Inflammatory macrophage (primary cell): ENCODE measurements at regions not wholly inside any gene's neighbourhood (a gene's known extent, or its start where the extent isn't known, plus 50 kb on each side); places are given as distances from the start of the nearest gene placed in this dataset.
"Not testable (repeated sequence)": the region's sequence is repeated elsewhere in the genome, so short reads cannot be mapped to it uniquely, and the experiment has no call there.

ENCODE experiments used
- DNase-seq, 2 donors: peaks; one replicate each; pipeline ENCODE4 v3.0.0-alpha.2; 2020 to 2022

DNA sequence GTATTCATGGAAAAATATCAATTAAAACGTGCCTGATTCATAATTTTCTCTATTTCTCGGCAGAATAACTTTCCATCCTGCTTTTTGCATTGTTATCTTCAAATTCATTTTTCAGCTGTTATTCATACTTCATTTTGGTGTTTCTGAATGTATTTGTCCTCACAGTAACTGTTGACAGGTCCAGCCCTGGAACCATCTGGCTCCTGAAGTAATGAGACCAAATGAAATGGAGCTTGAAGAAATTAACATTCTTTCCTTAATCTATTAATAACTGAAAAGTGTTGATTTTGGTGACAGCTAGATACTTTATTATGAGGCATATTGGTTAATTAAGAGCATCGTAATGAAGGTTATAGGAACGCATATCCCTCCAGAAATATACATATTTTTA lies 257.0 kb upstream of the MINDY3 start:
- DNase-seq, result no peak

- no peak for DNase-seq
Measured at GRCh38 chr10:16119445-16119844, 259.1 kb upstream of the MINDY3 start.

- DNase-seq, result no peak
Measured at GRCh38 chr10:16120563-16120962, 260.3 kb upstream of the MINDY3 start.

- DNase-seq, result no peak
Measured at GRCh38 chr10:16141499-16141898, 281.2 kb upstream of the MINDY3 start.

- DNase-seq, result no peak
Measured at GRCh38 chr10:16146993-16147392, 286.7 kb upstream of the MINDY3 start.

GRCh38 chr10:16155834-16156233 lies 281.0 kb upstream of the PTER start:
- DNase-seq, result no peak

- no peak for DNase-seq
Measured at GRCh38 chr10:16156681-16157080, 280.1 kb upstream of the PTER start.

DNA sequence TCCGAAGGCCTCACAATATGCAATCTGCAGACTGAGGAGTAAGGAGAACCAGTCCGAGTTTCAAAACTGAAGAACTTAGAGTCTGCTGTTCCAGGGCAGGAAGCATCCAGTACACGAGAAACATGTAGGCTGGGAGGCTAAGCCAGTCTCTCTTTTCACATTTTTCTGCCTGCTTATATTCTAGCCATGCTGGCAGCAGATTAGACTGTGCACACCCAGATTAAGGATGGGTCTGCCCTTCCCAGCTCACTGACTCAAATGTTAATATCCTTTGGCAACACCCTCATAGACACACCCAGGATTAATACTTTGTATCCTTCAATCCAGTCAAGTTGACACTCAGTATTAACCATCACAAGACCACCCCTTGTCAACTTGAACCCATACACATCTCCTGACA lies 271.7 kb upstream of the PTER start:
- DNase-seq, result not testable (repeated sequence)

DNA sequence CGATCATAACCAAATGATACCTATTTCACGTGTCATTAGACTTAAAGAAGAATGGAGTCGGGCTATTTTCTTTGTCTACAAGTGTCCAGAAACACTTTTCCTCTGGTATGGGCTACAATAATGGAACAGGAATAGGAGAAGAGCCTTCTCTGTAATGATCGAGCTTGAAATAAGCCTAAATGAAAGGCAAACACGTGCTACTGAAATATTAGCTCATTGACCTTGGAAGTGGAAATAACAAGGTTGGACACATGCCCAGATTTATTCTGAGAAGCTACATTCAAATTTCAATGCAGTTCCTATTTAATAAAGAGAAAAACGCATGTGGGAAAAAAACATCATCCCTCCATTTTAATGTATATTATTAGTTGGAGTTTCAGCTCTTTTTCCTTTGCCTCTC lies 254.7 kb upstream of the PTER start:
- DNase-seq, result no peak

DNA sequence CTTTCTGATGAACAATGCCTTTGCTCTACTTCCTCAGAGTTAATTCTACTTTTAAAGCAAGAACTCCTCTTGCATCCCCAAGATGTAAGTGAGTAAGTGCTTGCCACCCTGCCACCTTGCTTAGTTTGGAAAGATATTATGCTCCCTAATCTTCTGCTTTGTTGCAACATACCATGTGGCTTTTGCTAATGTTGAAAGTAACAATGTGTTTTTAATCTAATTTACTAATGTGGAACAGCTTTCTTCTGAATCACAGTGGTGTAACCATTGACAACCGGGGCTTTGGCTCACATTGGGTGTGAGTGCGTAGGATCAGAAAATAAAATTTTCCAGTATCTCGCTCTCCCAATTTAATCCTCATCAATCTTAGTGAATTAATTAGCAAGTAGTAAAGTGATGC lies 254.1 kb upstream of the PTER start:
- no peak for DNase-seq

DNA sequence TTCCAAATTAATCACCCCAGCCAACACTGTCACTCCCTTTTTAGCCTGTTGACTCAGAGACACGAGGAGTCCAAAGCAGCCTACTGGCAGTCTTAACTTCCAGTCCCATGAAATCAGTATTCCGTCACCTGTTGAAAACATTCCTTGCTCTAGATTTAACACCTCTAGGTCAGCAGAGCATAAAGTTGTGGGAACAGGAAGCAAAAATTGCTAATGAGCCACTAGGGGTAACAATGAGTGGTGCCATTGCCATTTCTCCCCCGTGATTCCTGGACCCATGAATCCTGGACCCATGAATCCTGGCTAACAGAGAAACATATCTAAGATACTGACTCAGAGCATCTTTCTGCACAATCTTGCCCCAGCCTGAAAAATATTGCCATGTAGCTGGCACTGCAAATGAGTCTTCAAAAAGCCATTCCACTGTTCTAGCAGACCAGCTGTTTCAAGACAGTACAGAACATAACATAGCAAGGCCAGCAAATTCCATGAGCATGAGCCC lies 252.7 kb upstream of the PTER start:
- no peak for DNase-seq

DNA sequence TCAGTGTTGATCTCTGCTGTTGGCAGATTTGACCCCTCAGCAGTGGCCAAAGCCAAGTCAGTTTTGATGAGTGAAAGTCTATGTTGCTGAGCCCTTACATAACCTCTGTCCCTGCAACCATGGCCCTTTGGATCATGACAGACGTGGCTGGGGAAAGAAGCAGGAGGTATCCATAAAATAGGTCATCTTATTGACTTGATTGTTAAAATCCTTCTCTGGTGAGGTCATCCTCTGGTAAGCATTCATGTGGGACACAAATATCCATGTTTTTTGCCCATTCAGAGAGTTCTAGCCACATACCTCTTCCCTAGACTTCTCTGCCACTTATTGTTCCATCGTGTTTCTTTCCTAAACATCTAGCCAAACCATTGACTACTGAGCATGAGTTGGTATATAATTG lies 251.9 kb upstream of the PTER start:
- no peak for DNase-seq

DNA sequence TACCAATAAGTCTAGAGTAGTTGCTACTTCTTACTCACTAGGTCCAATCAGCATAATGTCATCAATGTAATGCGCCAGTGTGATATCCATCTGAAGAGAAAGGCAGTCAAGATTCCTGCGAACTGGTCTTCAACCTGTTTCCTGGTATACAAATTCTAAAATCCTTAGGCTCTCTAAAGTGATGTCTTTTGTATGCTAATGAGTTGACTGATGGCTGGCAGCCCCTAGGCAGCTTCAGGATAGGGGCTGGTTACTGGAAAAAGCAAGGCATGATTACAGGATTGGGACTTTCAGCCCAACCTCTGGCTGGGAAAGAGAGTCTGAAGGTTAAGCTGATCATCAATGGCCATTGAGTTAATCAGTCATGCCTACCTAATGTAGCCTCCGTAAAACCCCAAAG lies 250.2 kb upstream of the PTER start:
- DNase-seq, result no peak

DNA sequence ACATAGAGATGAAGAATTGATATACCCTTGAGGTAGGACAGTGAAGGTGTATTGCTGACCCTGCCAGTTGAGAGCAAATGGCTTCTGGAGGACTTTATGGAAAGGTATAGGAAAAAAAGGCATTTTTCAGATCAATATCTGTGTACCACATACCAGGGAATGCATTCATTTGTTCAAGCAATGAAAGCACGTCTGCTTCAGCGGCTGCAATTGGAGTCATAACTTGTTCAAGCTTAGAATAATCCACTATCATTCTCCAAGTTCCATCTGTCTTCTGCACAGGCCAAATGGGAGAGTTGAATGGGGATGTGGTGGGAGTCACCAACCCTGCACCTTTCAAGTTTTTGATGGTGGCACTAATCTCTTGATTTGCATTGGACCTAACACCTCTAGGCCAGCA lies 249.6 kb upstream of the PTER start:
- DNase-seq, result no peak

DNA sequence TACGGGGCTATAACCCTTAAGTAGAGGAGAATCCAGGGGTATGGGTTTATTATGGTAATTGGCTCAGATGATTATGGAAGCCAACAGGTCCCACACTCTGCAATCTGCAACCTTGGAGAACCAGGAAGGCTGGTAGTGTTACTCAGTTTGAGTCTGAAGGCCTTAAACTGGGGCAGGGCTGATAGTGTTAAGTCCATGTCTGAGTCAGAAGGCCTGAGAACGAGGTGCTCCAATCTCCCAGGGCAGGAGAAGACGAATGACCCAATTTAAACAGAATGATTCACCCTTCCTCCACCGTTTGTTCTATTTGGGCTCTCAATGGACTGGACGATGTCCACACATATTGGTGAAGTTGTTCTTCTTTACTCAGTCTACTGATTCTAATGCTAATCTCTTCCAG lies 244.5 kb upstream of the PTER start:
- no peak for DNase-seq

- DNase-seq, result no peak
Measured at GRCh38 chr10:16193241-16193640, 243.6 kb upstream of the PTER start.

- no peak for DNase-seq
Measured at GRCh38 chr10:16195178-16195769, 241.5 kb upstream of the PTER start.

- DNase-seq, result no peak
Measured at GRCh38 chr10:16195894-16196293, 240.9 kb upstream of the PTER start.

- DNase-seq, result no peak
Measured at GRCh38 chr10:16199216-16199615, 237.6 kb upstream of the PTER start.

DNA sequence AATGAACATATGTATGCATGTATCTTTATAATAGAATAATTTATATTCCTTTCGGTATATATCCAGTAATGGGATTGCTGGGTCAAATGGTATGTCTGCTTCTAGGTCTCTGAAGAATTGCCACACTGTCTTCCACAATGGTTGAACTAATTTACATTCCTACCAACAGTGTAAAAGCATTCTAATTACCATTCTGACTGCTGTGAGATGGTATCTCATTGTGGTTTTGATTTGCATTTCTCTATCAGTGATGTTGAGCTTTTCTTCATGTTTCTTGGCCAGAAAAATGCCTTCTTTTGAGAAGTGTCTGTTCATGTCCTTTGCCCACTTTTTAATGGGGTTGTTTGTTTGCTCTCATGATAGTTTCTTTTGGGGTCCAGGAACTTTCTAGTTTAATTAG lies 213.2 kb upstream of the PTER start:
- DNase-seq, result not testable (repeated sequence)

DNA sequence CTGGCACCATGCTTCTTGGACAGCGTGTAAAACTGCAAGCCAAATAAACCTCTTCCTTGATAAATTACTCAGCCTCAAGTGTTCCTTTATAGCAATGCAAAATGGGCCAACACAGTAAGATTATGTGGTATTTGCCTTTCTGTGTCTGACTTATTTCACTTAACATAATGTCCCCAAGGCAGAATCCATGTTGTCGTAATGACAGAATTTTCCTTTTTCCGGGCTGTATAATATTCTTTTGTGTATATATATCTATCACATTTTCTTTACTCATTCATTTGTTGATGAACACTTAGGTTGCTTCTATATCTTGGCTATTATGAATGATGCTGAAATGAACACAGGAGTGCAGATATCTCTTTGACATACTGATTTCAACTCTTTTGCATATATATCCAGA lies 209.1 kb upstream of the PTER start:
- no peak for DNase-seq

- DNase-seq, result no peak
Measured at GRCh38 chr10:16231176-16231575, 205.6 kb upstream of the PTER start.

DNA sequence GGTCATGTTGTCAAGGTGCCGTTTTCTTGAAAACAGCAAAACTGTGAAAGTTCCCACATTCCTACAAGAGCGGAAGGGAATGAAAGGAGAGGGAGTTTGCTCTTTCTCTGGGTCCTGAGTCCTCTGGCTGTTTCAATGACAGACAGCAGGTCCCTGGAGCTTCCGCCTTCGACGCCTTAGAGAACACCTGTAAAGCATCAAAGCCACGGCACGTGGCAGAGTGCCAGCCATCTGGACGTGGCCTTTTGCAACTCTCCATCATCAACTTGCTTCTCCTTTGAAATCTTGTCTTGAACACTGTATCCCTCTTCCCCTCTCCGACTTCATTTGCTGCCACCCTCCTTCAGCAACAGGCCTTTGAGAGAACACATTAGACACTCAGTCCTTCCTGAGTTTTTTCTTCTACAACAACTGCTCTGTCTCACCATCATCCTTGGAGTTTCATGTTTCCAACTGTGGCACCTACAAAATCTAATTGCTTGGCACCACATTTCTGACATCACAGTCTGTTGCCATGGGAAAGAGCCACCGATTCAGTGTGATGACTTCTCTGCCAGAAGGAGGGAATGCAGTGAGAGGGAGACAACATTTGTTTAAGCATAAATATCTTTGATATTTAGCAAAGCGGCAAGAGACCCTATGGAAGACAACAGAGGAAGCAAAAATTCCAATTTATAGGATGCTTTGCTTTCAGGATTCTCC lies 204.9 kb upstream of the PTER start:
- no peak for DNase-seq

- DNase-seq, result no peak
Measured at GRCh38 chr10:16232441-16232840, 204.4 kb upstream of the PTER start.

DNA sequence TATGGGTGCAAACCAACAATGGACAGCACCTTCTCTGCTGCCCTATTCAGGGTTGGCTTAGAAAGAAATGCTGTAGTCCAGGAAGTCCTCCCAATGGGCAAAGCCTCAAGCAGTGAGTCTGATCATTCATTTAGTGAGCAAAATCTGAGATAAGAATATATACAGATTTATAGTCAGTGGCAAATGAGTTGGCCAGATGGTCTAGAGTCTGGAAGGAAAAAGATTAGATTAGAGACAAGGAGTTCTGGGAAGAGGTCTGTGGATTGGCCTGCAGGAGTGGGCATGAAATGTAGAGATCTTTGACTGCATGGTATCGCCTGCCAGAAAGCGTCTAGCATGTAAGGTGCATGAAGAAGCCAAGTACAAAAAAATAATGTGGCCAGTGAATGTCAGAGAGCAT lies 201.9 kb upstream of the PTER start:
- no peak for DNase-seq
